ENCODE measurements at regions not wholly inside any gene's neighbourhood (a gene's known extent, or its start where the extent isn't known, plus 50 kb on each side); places are given as distances from the start of the nearest gene placed in this dataset.

GRCh38 chr16:59701963-59702930 is 968.1 kb upstream of the GOT2 start:
- TF ChIP-seq EZH2 (IDR thresholded peaks at IDR 0.05; ENCODE audit: insufficient read depth, poor library complexity, severe bottlenecking) (no peak), EZH2phosphoT487 (IDR thresholded peaks at IDR 0.05; ENCODE audit: insufficient read depth, low read depth) (no peak)
